AG04450 (cell line): ENCODE measurements at regions not wholly inside any gene's neighbourhood (a gene's known extent, or its start where the extent isn't known, plus 50 kb on each side); places are given as distances from the start of the nearest gene placed in this dataset.

Experiments used
- CTCF ChIA-PET: fragments of 300-600, 350-600 bp; formaldehyde crosslinking; extraction: SDS; loops from one replicate; lab custom pipeline; 2022; ENCODE audit warnings: antibody characterized with exemption, inconsistent platforms; lab: Charles Lee
- POLR2A ChIA-PET: fragments of 350-600 bp; formaldehyde crosslinking; extraction: SDS; loops from one replicate; lab custom pipeline; 2021; ENCODE audit warnings: antibody characterized with exemption, inconsistent platforms; lab: Yijun Ruan, JAX
- DNase-seq: peaks from one replicate; pipeline ENCODE4 v3.0.0-alpha.2; 2011; ENCODE audit warnings: low read depth, low spot score
- H3K27ac ChIP-seq: one replicate; pipeline ENCODE4 v1.5.1; 2012; ENCODE audit warnings: low read depth, low read length, control low read depth
- H3K27me3 ChIP-seq: one replicate; pipeline ENCODE4 v1.6.0; 2012; ENCODE audit warnings: low read length; ENCODE audit not compliant: control insufficient read depth, insufficient read depth
- H3K4me3 ChIP-seq: 2 replicates; pipeline ENCODE4 v1.5.1; 2011; ENCODE audit warnings: mild to moderate bottlenecking, low read depth, low read length, control low read depth
- H3K9me3 ChIP-seq: 2 replicates; pipeline ENCODE4 v1.5.1; 2012; ENCODE audit warnings: low read length; ENCODE audit not compliant: control insufficient read depth, insufficient read depth
- CTCF ChIP-seq: IDR thresholded peaks from 2 replicates; pipeline ENCODE4 v1.5.1; 2011; ENCODE audit warnings: low read depth, low read length, control low read depth, inconsistent platforms

- no peak overlapping the region for H3K4me3 ChIP-seq
- no peaks in the 10 kb centered on the region for H3K27me3 ChIP-seq
- ChIA-PET CTCF (interaction anchor here (1.4 kb wide), 1 partner anchor 14 kb away, joined by 8 read pairs; no protein-coding TSS in a partner anchor), POLR2A (no interaction called here)
- TF ChIP-seq CTCF: no peak
- no peaks in the 10 kb centered on the region for H3K9me3 ChIP-seq
- H3K27ac ChIP-seq: no peak overlapping the region
- DNase-seq: no peak
These were observed 103.1 kb upstream of the UNC5C start for GRCh38 chr4:95651891-95652290.

- H3K4me3 ChIP-seq: no peak overlapping the region
- no peak for DNase-seq
- ChIA-PET POLR2A (no interaction called here), CTCF (no interaction called here)
- TF ChIP-seq CTCF: no peak
- no peak overlapping the region for H3K27ac ChIP-seq
- no peaks in the 10 kb centered on the region for H3K27me3 ChIP-seq
- no peaks in the 10 kb centered on the region for H3K9me3 ChIP-seq
These were observed 95.6 kb upstream of the UNC5C start for GRCh38 chr4:95644417-95644816.

DNA sequence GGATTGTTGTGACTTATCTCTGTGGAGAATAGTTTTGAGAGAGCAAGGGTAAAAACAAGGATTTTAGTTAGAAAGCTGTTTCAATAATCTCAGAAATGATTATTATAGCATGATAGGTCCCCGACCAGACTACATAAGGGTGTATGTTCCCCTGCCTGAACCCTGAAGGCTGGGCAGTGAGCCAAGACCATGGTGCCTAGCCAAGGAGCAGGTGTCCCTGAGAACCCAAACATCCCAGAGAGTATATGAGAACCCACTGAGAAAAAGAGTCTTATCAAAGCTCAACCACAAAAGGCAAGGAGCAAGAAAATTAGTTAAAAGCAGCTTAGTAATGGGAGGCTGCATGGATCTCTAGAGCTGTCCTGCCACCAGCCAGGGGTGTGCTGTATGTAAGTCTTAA is 94.9 kb upstream of the UNC5C start:
- Histone ChIP-seq H3K9me3 (no peaks in the 10 kb centered on the region), H3K27me3 (no peaks in the 10 kb centered on the region), H3K27ac (no peak overlapping the region), H3K4me3 (no peak overlapping the region)
- POLR2A ChIA-PET: no interaction called here
- no peak for TF ChIP-seq CTCF
- no peak for DNase-seq
- CTCF ChIA-PET: no interaction called here

DNA sequence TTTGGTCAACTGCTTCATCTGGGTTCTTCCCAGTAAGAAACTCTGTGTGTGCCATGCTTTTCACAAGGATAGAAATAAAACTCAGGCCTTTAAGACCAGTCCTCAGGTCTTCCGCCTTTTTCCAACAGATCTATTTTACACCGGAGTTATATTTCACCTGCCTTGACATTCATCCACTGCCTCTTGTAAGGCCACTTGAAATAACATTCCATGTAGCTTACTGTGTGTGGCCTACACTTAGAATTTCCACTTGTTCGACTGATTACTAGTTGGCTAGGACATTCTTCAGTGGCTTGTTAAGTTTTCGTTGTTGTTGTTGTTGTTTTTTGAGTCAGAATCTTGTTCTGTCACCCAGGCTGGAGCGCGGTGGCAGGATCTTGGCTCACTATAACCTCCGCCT is 92.8 kb upstream of the UNC5C start:
- no peak for DNase-seq

GRCh38 chr4:95640311-95640710 is 91.5 kb upstream of the UNC5C start:
- ChIA-PET CTCF (no interaction called here), POLR2A (no interaction called here)
- no peaks in the 10 kb centered on the region for H3K9me3 ChIP-seq
- H3K27me3 ChIP-seq: no peaks in the 10 kb centered on the region
- H3K4me3 ChIP-seq: no peak overlapping the region
- no peak for TF ChIP-seq CTCF
- no peak overlapping the region for H3K27ac ChIP-seq
- no peak for DNase-seq

More for the DNA sequence above, 92.8 kb upstream of the UNC5C start:
- no peak overlapping the region for H3K27ac ChIP-seq
- no peak for TF ChIP-seq CTCF
- CTCF ChIA-PET: no interaction called here
- H3K27me3 ChIP-seq: no peaks in the 10 kb centered on the region
- H3K4me3 ChIP-seq: no peak overlapping the region
- H3K9me3 ChIP-seq: no peaks in the 10 kb centered on the region
- POLR2A ChIA-PET: no interaction called here
